ENCODE measurements at regions not wholly inside any gene's neighbourhood (a gene's known extent, or its start where the extent isn't known, plus 50 kb on each side); places are given as distances from the start of the nearest gene placed in this dataset.

GRCh38 chr15:72890043-72890442 lies 106.5 kb upstream of the ADPGK start:
- Mint-ChIP-seq H3K4me3 (no peak overlapping the region), H3K4me1 (no peaks in the 10 kb centered on the region), H3K9me3 (no peaks in the 10 kb centered on the region), H3K27ac (no peak overlapping the region), H3K36me3 (ENCODE audit: low read depth) (no peaks in the 10 kb centered on the region), H3K27me3 (peaks cover 24% of the 10 kb centered on the region)
- no peak for DNase-seq
- intact Hi-C loops (cut with micrococcal nuclease), result no loop called here

GRCh38 chr15:72889545-72889944 lies 106.0 kb upstream of the ADPGK start:
- H3K27me3 Mint-ChIP-seq, result peaks cover 22% of the 10 kb centered on the region

GRCh38 chr15:72888811-72889210 lies 105.3 kb upstream of the ADPGK start:
- Mint-ChIP-seq H3K9me3 (no peaks in the 10 kb centered on the region), H3K27me3 (peaks cover 16% of the 10 kb centered on the region), H3K4me3 (no peak overlapping the region), H3K4me1 (no peaks in the 10 kb centered on the region), H3K36me3 (ENCODE audit: low read depth) (no peaks in the 10 kb centered on the region), H3K27ac (no peak overlapping the region)
- DNase-seq, result no peak
- intact Hi-C loops (cut with micrococcal nuclease), result no loop called here

More at GRCh38 chr15:72889545-72889944, 106.0 kb upstream of the ADPGK start:
- no peak overlapping the region for H3K4me3 Mint-ChIP-seq
- H3K27ac Mint-ChIP-seq, result no peak overlapping the region
- H3K36me3 Mint-ChIP-seq (ENCODE audit: low read depth), result no peaks in the 10 kb centered on the region
- peak; percentile 26 for DNase-seq
- H3K9me3 Mint-ChIP-seq, result no peaks in the 10 kb centered on the region
- intact Hi-C loops (cut with micrococcal nuclease), result no loop called here
- no peaks in the 10 kb centered on the region for H3K4me1 Mint-ChIP-seq

DNA sequence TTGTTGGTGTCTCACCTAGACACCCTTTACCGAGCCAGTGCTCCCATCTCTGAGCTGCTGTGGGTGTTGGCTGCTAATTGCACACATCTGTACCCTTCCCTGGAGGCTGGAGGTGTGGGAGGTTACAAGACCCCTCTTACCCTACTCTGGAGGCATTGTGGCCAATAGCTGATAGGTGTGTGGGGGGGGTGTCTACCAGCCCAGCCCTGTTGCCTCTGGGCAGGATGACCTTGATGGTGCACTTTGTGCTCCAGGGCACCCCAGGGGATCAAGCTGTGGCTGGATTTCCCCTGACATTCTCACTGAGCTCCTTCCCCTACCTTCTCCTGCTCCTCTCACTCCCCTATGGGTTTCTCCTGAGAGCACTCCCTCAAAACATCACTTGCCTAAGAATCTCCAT lies 104.7 kb upstream of the ADPGK start:
- H3K9me3 Mint-ChIP-seq, result no peaks in the 10 kb centered on the region
- H3K4me3 Mint-ChIP-seq, result no peak overlapping the region
- DNase-seq, result peak; percentile 47
- peaks cover 12% of the 10 kb centered on the region for H3K27me3 Mint-ChIP-seq
- intact Hi-C loops (cut with micrococcal nuclease), result no loop called here
- no peaks in the 10 kb centered on the region for H3K4me1 Mint-ChIP-seq
- no peak overlapping the region for H3K27ac Mint-ChIP-seq
- no peaks in the 10 kb centered on the region for H3K36me3 Mint-ChIP-seq (ENCODE audit: low read depth)

GRCh38 chr15:72887376-72887775 lies 103.8 kb upstream of the ADPGK start:
- no peak for DNase-seq
- Mint-ChIP-seq H3K4me1 (no peaks in the 10 kb centered on the region), H3K27ac (no peak overlapping the region), H3K36me3 (ENCODE audit: low read depth) (no peaks in the 10 kb centered on the region), H3K27me3 (peaks cover 11% of the 10 kb centered on the region), H3K4me3 (no peak overlapping the region), H3K9me3 (peaks cover 2% of the 10 kb centered on the region)
- intact Hi-C loops (cut with micrococcal nuclease), result no loop called here

DNA sequence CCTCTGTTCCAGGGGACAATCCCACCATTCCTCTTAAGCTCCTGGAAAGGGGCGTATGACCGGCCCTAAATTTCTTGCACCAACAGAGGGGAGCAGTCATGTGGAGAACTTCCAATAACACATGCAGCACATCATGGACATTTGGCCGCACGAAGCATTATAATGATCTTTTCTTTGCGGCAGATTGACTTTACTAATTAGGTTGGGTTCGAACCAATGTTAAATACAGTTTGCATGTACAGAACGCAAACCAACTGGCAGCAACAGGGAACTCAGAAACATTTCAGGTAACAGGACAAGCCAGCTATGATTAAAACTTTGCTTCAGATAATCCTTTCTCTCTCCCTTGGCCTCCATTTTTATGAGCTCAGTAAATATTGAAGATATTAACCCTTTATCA lies 100.8 kb upstream of the ADPGK start:
- H3K36me3 Mint-ChIP-seq (ENCODE audit: low read depth), result no peaks in the 10 kb centered on the region
- H3K27ac Mint-ChIP-seq, result no peak overlapping the region
- DNase-seq, result peak; percentile 29
- H3K4me3 Mint-ChIP-seq, result no peak overlapping the region
- H3K4me1 Mint-ChIP-seq, result no peaks in the 10 kb centered on the region
- H3K9me3 Mint-ChIP-seq, result peaks cover 5% of the 10 kb centered on the region
- intact Hi-C loops (cut with micrococcal nuclease), result no loop called here
- no peaks in the 10 kb centered on the region for H3K27me3 Mint-ChIP-seq

DNA sequence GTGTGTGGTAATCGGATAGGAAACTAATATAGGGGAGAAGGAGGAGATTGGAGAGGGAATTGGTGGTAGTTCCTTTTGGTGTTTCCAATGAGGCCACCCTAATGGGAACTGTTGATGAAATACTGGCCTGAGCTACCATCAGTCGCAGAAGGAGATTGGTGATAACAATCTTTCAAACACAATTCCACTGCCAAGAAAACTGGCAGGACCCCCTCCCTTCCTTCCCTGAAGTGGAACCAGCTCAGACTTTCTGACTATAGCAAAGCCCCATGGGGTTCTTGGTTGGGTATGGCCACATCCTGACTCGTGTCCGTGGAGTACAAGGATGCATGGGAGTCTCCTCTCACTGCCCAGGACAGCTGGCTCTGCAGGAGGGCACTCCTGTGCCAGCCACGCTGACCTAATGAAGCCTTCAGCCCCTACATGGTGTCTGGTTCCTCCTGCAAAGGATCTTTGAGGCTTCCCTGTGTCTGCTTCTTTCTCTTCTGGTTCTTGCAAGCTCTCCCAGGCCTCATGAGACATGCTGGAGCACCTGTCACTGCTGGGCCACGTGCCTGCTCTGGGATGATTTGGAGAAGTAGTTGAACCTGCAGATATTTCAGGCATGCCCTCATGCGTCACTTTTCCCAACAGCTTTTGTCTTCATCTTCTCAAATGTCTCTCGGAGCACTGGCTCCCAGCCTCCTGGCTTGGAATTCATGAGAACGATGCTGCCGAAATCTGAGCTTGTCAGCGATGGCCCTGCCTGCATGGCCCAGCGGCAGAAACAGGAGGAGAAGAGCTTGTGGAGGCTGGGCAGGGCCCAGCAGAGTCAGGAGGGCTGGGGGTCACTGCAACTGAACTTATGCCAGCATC lies 90.0 kb upstream of the ADPGK start:
- H3K27me3 Mint-ChIP-seq, result peaks cover 21% of the 10 kb centered on the region
- H3K9me3 Mint-ChIP-seq, result peaks cover 5% of the 10 kb centered on the region
- H3K36me3 Mint-ChIP-seq (ENCODE audit: low read depth), result no peaks in the 10 kb centered on the region
- no peak overlapping the region for H3K27ac Mint-ChIP-seq
- no peaks in the 10 kb centered on the region for H3K4me1 Mint-ChIP-seq
- H3K4me3 Mint-ChIP-seq, result no peak overlapping the region
- intact Hi-C loops (cut with micrococcal nuclease), result no loop called here
- peak; percentile 31 for DNase-seq

DNA sequence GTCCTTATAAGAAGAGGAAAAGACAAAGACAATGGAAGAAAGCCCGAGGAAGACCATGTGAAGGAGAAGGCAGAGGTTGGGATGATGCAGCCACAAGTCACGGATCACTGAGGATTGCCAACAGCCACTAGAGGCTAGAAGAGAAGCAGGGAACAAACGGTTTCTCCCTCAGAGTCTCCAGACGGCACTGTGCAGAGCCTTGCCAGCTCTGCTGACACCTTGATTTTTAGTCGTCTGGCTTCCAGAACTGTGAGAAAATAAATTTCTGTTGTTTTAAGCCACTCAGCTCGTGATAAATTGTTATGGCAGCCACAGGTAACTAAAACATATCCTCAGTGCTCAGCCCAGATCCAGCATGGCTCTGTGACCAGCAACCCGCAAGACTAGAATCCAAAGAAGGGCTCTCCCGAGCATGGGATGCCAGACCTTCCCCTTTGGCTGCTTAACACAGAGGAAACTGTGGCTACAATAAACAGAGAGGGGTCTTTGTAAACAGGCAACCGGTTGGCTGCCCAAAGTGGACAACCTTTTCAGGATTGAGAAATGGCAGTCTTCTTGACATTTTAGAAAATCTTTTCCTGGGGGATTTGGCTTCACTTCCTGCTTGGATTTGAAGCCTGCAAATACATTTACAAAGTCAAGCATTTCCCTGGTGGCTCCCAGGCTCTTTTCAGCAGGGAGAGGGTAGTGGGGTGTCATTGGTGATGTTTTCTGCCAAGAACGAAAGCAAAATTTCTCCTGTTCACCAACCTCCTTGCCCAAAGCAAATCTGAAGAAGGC lies 88.7 kb upstream of the ADPGK start:
- Mint-ChIP-seq H3K4me3 (no peak overlapping the region), H3K36me3 (ENCODE audit: low read depth) (no peaks in the 10 kb centered on the region), H3K27me3 (peaks cover 18% of the 10 kb centered on the region), H3K4me1 (no peaks in the 10 kb centered on the region), H3K9me3 (peaks cover 5% of the 10 kb centered on the region), H3K27ac (no peak overlapping the region)
- intact Hi-C loops (cut with micrococcal nuclease), result no loop called here
- peak; percentile 28 for DNase-seq

DNA sequence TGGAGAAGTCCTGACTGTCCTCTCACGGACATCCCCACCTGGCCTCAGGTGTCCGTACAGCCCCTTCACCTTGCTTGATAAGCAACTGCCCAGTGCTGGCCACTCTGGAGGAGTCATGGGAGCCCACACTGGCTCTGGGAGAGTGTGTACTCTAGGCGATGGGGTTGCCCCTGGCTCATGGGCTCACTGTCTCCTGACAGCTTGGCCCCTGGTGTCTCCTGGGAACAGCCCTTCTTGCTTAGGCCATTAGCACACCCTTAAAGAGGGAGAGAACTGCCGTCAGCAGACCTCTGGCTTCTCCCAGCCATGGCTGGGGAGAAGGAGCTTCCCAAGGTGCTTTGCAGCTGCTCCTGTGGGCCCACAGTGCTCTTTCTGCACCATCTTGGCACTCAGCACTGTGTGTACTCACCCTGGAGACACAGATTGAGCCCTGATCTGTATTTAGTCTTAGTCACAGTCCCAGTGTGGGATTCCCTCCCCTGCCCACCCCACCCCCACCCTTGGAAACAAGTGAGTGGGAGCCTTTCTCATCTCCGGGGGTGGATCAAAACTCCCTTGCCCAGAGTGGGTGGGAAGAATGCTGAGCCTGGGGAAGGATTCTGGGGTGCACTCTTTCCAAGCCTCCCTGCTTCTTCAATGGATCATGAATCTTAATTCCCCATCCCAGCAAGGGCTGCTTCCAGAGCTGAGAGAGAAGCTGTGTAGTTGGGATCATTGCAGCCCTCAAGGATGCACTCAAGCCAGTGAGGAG lies 83.5 kb upstream of the ADPGK start:
- DNase-seq, result no peak
- H3K4me3 Mint-ChIP-seq, result no peak overlapping the region
- no peaks in the 10 kb centered on the region for H3K9me3 Mint-ChIP-seq
- no peaks in the 10 kb centered on the region for H3K4me1 Mint-ChIP-seq
- H3K36me3 Mint-ChIP-seq (ENCODE audit: low read depth), result no peaks in the 10 kb centered on the region
- H3K27ac Mint-ChIP-seq, result no peak overlapping the region
- H3K27me3 Mint-ChIP-seq, result peaks cover 19% of the 10 kb centered on the region
- intact Hi-C loops (cut with micrococcal nuclease), result no loop called here

DNA sequence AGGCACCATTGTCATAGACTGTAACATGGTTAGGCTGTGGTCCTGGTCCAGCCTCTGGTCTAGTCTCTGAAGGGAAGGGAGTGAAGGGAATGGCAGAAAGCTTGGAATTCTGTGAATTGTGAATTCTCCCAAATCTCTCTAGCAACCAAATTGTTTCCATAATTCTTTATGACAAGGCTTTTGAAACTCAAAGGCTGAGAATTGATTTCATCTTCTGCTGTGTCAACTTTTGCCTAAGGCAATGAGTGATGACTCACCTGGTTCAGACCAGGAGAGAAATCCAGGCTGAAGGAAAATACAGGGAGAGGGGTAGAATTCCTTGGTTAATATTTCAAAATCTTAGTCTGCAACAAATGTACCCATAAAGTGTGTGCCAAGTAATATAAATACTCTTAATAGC lies 82.6 kb upstream of the ADPGK start:
- Mint-ChIP-seq H3K4me1 (no peaks in the 10 kb centered on the region), H3K9me3 (no peaks in the 10 kb centered on the region), H3K4me3 (no peak overlapping the region), H3K27ac (no peak overlapping the region), H3K36me3 (ENCODE audit: low read depth) (no peaks in the 10 kb centered on the region), H3K27me3 (peaks cover 19% of the 10 kb centered on the region)
- no peak for DNase-seq
- intact Hi-C loops (cut with micrococcal nuclease), result no loop called here

DNA sequence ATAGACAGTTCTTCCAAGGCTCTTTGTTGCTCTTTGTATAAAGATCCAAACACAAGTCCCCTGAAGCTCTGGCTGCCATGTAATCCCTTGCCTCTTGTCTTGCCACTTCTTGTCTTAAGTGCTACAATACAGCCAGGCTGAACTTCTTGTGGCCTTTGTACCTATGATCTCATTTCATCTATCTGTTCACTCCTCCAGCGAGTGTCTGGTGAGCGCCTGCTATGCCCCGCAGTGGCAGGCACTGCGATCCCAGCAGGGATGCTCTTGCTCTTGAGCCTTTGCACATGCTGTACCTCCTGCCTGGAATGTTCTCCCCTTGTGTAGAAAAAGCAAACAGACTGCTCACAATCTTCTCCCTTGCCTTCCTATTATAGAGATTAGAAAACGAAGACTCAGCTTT lies 81.9 kb upstream of the ADPGK start:
- no peaks in the 10 kb centered on the region for H3K4me1 Mint-ChIP-seq
- H3K27me3 Mint-ChIP-seq, result peaks cover 15% of the 10 kb centered on the region

DNA sequence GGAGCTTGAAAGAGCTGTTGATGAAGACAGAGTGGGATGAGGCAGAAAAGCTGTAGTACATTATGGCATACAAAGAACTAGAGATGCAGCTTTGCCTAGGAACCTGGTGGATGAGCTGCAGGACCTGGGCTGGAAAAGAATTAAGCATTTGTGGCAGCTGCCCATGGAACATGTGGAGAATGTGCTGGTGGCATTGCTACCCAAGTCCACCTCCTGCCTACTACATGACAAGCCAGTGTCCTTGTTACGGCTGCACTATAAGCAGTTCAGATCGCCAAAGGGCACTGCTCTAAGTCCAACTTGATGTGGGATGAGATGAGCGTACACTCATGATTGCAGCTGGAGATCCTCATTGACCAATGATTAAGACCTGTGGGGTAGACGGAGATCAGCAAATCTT lies 81.1 kb upstream of the ADPGK start:
- no peaks in the 10 kb centered on the region for H3K9me3 Mint-ChIP-seq
- no peak overlapping the region for H3K4me3 Mint-ChIP-seq
- no peak for DNase-seq
- intact Hi-C loops (cut with micrococcal nuclease), result no loop called here
- no peaks in the 10 kb centered on the region for H3K36me3 Mint-ChIP-seq (ENCODE audit: low read depth)
- H3K27me3 Mint-ChIP-seq, result peaks cover 13% of the 10 kb centered on the region
- no peaks in the 10 kb centered on the region for H3K4me1 Mint-ChIP-seq
- no peak overlapping the region for H3K27ac Mint-ChIP-seq

More for the DNA sequence above, 81.9 kb upstream of the ADPGK start:
- Mint-ChIP-seq H3K4me3 (no peak overlapping the region), H3K36me3 (ENCODE audit: low read depth) (no peaks in the 10 kb centered on the region), H3K9me3 (no peaks in the 10 kb centered on the region), H3K27ac (no peak overlapping the region)
- no peak for DNase-seq
- intact Hi-C loops (cut with micrococcal nuclease), result no loop called here

DNA sequence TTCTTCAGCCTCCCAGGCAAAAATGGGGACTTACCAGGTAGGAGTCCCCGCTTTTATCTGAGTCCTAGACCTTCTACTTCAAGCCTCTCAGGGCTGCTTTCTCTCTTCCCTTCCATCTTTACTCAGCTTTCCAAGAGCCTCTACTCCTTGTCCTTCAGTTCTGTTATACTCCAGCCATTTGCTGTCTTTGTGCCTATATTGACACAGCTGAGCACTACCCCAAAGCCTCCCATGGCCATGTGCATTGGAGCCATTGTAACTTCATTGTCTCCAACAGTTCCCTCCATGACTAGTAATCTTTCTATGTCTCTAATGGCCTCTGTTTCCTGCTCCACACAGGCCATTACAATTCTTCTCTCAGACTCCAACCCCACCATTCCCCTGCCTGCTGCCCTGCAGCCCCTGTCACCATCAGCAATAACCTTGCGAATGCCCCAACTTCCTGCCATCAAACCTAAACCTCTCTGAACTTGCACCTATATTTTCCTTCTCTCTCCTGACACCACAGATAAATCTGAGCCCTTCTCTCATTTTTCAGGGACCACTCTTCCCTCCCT lies 77.9 kb upstream of the ADPGK start:
- intact Hi-C loops (cut with micrococcal nuclease), result no loop called here
- Mint-ChIP-seq H3K4me1 (no peaks in the 10 kb centered on the region), H3K27me3 (peaks cover 9% of the 10 kb centered on the region)

DNA sequence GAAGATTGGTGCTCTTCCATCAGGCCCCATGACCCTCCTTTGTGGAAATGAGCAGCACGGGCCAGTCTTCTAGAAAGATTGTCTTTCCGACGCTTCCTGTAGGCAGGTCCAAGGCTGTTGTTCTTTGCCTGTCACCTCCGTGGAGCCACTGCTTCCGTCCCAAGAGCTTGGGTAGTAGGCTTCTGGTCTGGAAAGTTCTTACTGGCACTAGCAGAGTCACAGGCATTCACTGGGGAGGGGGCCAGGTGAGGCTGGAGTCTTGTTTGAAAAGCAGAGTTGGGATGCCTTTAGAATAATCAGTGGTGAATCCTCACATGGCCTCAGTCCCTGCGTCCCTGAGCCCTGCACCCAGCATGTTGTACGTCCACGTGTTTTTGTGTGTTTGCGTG lies 76.2 kb upstream of the ADPGK start:
- H3K9me3 Mint-ChIP-seq, result no peaks in the 10 kb centered on the region
- DNase-seq, result no peak
- intact Hi-C loops (cut with micrococcal nuclease), result no loop called here
- H3K4me1 Mint-ChIP-seq, result no peaks in the 10 kb centered on the region
- no peak overlapping the region for H3K27ac Mint-ChIP-seq
- H3K36me3 Mint-ChIP-seq (ENCODE audit: low read depth), result no peaks in the 10 kb centered on the region
- no peak overlapping the region for H3K4me3 Mint-ChIP-seq
- H3K27me3 Mint-ChIP-seq, result peaks cover 4% of the 10 kb centered on the region

More for the DNA sequence above, 77.9 kb upstream of the ADPGK start:
- Mint-ChIP-seq H3K4me3 (no peak overlapping the region), H3K9me3 (no peaks in the 10 kb centered on the region), H3K36me3 (ENCODE audit: low read depth) (no peaks in the 10 kb centered on the region), H3K27ac (no peak overlapping the region)
- DNase-seq, result no peak
